Activated B cell treated with CpG ODN at 0.5 μM for 24 hours (primary cell): ENCODE measurements at regions not wholly inside any gene's neighbourhood (a gene's known extent, or its start where the extent isn't known, plus 50 kb on each side); places are given as distances from the start of the nearest gene placed in this dataset.
"Not testable (repeated sequence)": the region's sequence is repeated elsewhere in the genome, so short reads cannot be mapped to it uniquely, and the experiment has no call there.

Experiments
- ATAC-seq: fragments of 200-7000 bp; cut with Tn5 transposase; one replicate; pipeline ENCODE4 v1.10.0; 2021; ENCODE audit warnings: low read depth, mild to moderate bottlenecking, moderate library complexity
- CTCF ChIA-PET: fragments of 350-600 bp; sonication (Branson Sonifier 250); formaldehyde crosslinking; loops from one replicate; lab custom pipeline; 2021; ENCODE audit warnings: antibody characterized with exemption; lab: Charles Lee
- POLR2A ChIA-PET: fragments of 350-600 bp; sonication (Branson Sonifier 250); formaldehyde crosslinking; loops from one replicate; lab custom pipeline; 2021; ENCODE audit warnings: antibody characterized with exemption; lab: Charles Lee
- DNase-seq: peaks from one replicate; pipeline ENCODE4 v3.0.0; 2022
- H3K27ac Mint-ChIP-seq: one replicate; pipeline ENCODE4 v1.8.0; 2020; ENCODE audit warnings: mixed read lengths
- H3K27me3 Mint-ChIP-seq: one replicate; pipeline ENCODE4 v1.8.0; 2021; ENCODE audit warnings: mixed read lengths
- H3K36me3 Mint-ChIP-seq: one replicate; pipeline ENCODE4 v1.8.0; 2021; ENCODE audit warnings: low read depth, mixed read lengths
- H3K4me1 Mint-ChIP-seq: one replicate; pipeline ENCODE4 v1.8.0; 2021; ENCODE audit warnings: mixed read lengths
- H3K4me3 Mint-ChIP-seq: one replicate; pipeline ENCODE4 v1.8.0; 2020; ENCODE audit warnings: mild to moderate bottlenecking, mixed read lengths
- H3K9me3 Mint-ChIP-seq: one replicate; pipeline ENCODE4 v1.8.0; 2020; ENCODE audit warnings: mixed read lengths
- intact Hi-C: fragments of 100-400 bp; cut with micrococcal nuclease; formaldehyde crosslinking; loops from one replicate; pipeline ENCODE4 v1.15.1; 2024
- TF ChIP-seq, protein P1 (sequence below): fragments of 200-600 bp; IDR thresholded peaks from one replicate; pipeline ENCODE4 v1.8.0; 2022; ENCODE audit warnings: antibody characterized with exemption, mild to moderate bottlenecking

GRCh38 chr2:43068041-43068533 is 158.3 kb downstream of the ZFP36L2 start:
- Mint-ChIP-seq H3K27ac (no peak overlapping the region), H3K4me3 (no peak overlapping the region), H3K36me3 (no peaks in the 10 kb centered on the region), H3K4me1 (no peaks in the 10 kb centered on the region), H3K9me3 (no peaks in the 10 kb centered on the region), H3K27me3 (no peaks in the 10 kb centered on the region)
- CTCF ChIA-PET: no interaction called here
- TF ChIP-seq, protein P1, sequence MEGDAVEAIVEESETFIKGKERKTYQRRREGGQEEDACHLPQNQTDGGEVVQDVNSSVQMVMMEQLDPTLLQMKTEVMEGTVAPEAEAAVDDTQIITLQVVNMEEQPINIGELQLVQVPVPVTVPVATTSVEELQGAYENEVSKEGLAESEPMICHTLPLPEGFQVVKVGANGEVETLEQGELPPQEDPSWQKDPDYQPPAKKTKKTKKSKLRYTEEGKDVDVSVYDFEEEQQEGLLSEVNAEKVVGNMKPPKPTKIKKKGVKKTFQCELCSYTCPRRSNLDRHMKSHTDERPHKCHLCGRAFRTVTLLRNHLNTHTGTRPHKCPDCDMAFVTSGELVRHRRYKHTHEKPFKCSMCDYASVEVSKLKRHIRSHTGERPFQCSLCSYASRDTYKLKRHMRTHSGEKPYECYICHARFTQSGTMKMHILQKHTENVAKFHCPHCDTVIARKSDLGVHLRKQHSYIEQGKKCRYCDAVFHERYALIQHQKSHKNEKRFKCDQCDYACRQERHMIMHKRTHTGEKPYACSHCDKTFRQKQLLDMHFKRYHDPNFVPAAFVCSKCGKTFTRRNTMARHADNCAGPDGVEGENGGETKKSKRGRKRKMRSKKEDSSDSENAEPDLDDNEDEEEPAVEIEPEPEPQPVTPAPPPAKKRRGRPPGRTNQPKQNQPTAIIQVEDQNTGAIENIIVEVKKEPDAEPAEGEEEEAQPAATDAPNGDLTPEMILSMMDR: no peak
- POLR2A ChIA-PET: no interaction called here
- no peak for ATAC-seq
- DNase-seq: no peak
- intact Hi-C loops: no loop called here

DNA sequence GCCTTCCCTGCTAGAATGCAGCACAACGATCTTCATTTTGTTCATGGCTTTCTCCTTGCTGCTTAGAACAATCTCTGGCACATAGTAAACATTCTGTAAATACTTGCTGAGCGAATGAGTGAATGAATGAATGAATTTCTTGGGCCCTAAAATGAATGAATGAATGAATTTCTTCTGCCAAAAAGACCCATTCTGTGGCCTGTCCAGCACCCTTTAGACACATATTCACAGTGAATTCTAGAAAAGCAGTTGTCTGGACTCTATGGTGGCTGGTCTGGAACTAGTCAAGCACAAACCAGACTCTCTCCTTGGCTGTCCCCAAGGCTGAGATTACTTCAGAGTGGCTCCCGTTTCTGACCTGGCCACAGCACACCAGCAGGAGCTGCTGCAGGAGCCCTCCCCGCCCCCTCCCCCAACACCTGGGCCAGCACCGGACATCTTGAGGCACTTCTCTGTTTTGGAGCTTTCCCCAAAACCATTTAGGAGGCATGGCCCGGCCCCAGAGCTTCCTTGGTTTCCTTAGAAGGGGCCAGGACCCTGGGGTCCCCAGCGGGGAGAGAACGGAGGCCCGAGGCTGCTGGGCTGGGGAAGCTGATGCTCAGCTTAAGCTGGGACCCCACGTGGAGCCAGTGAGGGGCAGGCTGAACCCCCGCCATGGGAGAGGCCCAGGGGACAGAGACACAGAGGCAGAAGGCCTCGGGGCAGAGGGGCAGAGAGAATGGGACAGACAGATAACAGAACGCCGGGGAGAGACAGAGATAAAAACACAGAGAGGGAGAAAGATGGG is 159.0 kb downstream of the ZFP36L2 start:
- H3K9me3 Mint-ChIP-seq: no peaks in the 10 kb centered on the region
- H3K4me3 Mint-ChIP-seq: no peak overlapping the region
- no peak overlapping the region for H3K27ac Mint-ChIP-seq
- TF ChIP-seq, protein P1: no peak
- ATAC-seq (no peak), DNase-seq (no peak)
- POLR2A ChIA-PET: interaction anchor here (0.7 kb wide), 1 partner anchor 12 kb away, joined by 5 read pairs; no protein-coding TSS in a partner anchor
- intact Hi-C loops: no loop called here
- CTCF ChIA-PET: no interaction called here
- H3K4me1 Mint-ChIP-seq: no peaks in the 10 kb centered on the region
- H3K36me3 Mint-ChIP-seq: no peaks in the 10 kb centered on the region
- no peaks in the 10 kb centered on the region for H3K27me3 Mint-ChIP-seq

- ATAC-seq, H3K27me3 Mint-ChIP-seq, H3K9me3 Mint-ChIP-seq, H3K36me3 Mint-ChIP-seq, H3K4me1 Mint-ChIP-seq, intact Hi-C loops, H3K27ac Mint-ChIP-seq, CTCF ChIA-PET, DNase-seq, H3K4me3 Mint-ChIP-seq: not testable (repeated sequence)
- POLR2A ChIA-PET: interaction anchor here (0.7 kb wide), 1 partner anchor 12 kb away, joined by 5 read pairs; no protein-coding TSS in a partner anchor
These were observed 159.7 kb downstream of the ZFP36L2 start for GRCh38 chr2:43066541-43067253.

GRCh38 chr2:43065871-43066270 is 160.5 kb downstream of the ZFP36L2 start:
- no peaks in the 10 kb centered on the region for H3K27me3 Mint-ChIP-seq
- H3K4me3 Mint-ChIP-seq: no peak overlapping the region
- DNase-seq (no peak), ATAC-seq (no peak)
- no peaks in the 10 kb centered on the region for H3K4me1 Mint-ChIP-seq
- TF ChIP-seq, protein P1: no peak
- H3K27ac Mint-ChIP-seq: no peak overlapping the region
- POLR2A ChIA-PET: no interaction called here
- no peaks in the 10 kb centered on the region for H3K36me3 Mint-ChIP-seq
- peaks cover 3% of the 10 kb centered on the region for H3K9me3 Mint-ChIP-seq
- CTCF ChIA-PET: no interaction called here
- intact Hi-C loops: no loop called here

GRCh38 chr2:43065036-43065435 is 161.4 kb downstream of the ZFP36L2 start:
- Mint-ChIP-seq H3K27ac (no peak overlapping the region), H3K9me3 (peaks cover 3% of the 10 kb centered on the region), H3K4me1 (no peaks in the 10 kb centered on the region), H3K4me3 (no peak overlapping the region), H3K36me3 (no peaks in the 10 kb centered on the region), H3K27me3 (no peaks in the 10 kb centered on the region)
- CTCF ChIA-PET: no interaction called here
- intact Hi-C loops: no loop called here
- ATAC-seq: no peak
- no peak for DNase-seq
- TF ChIP-seq, protein P1: no peak
- POLR2A ChIA-PET: no interaction called here

DNA sequence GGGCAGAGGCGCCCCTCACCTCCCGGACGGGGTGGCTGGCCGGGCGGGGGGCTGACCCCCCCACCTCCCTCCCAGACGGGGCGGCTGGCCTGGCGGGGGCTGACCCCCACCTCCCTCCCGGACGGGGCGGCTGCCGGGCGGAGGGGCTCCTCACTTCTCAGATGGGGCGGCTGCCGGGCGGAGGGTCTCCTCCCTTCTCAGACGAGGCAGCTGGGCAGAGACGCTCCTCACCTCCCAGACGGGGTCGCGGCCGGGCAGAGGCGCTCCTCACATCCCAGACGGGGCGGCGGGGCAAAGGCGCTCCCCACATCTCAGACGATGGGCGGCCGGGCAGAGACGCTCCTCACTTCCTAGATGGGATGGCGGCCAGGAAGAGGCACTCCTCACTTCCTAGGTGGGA is 163.3 kb downstream of the ZFP36L2 start:
- H3K4me1 Mint-ChIP-seq, H3K4me3 Mint-ChIP-seq, DNase-seq, CTCF ChIA-PET, POLR2A ChIA-PET, ATAC-seq, H3K27me3 Mint-ChIP-seq, H3K9me3 Mint-ChIP-seq, H3K36me3 Mint-ChIP-seq, intact Hi-C loops, H3K27ac Mint-ChIP-seq: not testable (repeated sequence)
